GM12874 (cell line): ENCODE measurements at regions not wholly inside any gene's neighbourhood (a gene's known extent, or its start where the extent isn't known, plus 50 kb on each side); places are given as distances from the start of the nearest gene placed in this dataset.

ENCODE experiments used
- CTCF ChIP-seq: IDR thresholded peaks from 2 replicates; pipeline ENCODE4 v1.5.1; 2011; ENCODE audit warnings: low read depth, mild to moderate bottlenecking, control low read depth, low read length, moderate library complexity; ENCODE audit not compliant: insufficient read depth

GRCh38 chr19:28932446-28932845, 280.5 kb downstream of the UQCRFS1 start:
- no peak for TF ChIP-seq CTCF

- no peak for TF ChIP-seq CTCF
Observed at GRCh38 chr19:28929006-28929405, 283.9 kb downstream of the UQCRFS1 start.

- no peak for TF ChIP-seq CTCF
Observed at GRCh38 chr19:28927456-28927855, 285.5 kb downstream of the UQCRFS1 start.

GRCh38 chr19:28920269-28921066, 292.5 kb downstream of the UQCRFS1 start:
- no peak for TF ChIP-seq CTCF

- TF ChIP-seq CTCF = no peak
Observed at GRCh38 chr19:28917621-28918020, 295.3 kb downstream of the UQCRFS1 start.

- no peak for TF ChIP-seq CTCF
Observed at GRCh38 chr19:28915737-28916460, 297.1 kb downstream of the UQCRFS1 start.

- no peak for TF ChIP-seq CTCF
Observed at GRCh38 chr19:28915202-28915601, 297.7 kb downstream of the UQCRFS1 start.
